DMS 273 (cell line): ENCODE measurements at regions not wholly inside any gene's neighbourhood (a gene's known extent, or its start where the extent isn't known, plus 50 kb on each side); places are given as distances from the start of the nearest gene placed in this dataset.

ENCODE experiments used
- DNase-seq: peaks from one replicate; lab custom pipeline; 2025; ENCODE audit not compliant: unreplicated experiment; lab: John Stamatoyannopoulos, UW

- no peak for DNase-seq
Observed at GRCh38 chr18:25658476-25658875, 306.5 kb upstream of the ZNF521 start.

DNA sequence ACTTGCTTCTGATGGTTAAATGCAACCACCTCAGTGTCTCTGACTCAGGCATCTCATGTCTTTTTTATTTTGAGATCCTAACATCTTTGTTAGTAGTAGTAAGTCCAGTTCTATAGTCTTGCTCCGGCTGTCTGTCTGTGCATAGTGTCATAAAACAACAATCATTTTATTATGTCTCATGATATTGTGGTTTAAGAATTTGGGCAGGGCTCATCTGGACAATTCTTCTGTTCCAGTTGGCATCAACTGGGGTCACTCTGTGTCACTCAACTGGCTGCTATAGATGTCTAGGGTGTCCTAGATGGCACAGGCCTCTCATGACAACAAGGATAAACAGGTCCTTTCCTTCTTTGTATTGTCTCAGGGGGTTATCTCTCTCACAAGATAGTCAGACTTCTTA, 299.6 kb upstream of the ZNF521 start:
- no peak for DNase-seq

GRCh38 chr18:25650201-25650941, 298.4 kb upstream of the ZNF521 start:
- peak; percentile 59 for DNase-seq

- DNase-seq, result peak; percentile 26
Observed at GRCh38 chr18:25648716-25649260, 296.8 kb upstream of the ZNF521 start.

DNA sequence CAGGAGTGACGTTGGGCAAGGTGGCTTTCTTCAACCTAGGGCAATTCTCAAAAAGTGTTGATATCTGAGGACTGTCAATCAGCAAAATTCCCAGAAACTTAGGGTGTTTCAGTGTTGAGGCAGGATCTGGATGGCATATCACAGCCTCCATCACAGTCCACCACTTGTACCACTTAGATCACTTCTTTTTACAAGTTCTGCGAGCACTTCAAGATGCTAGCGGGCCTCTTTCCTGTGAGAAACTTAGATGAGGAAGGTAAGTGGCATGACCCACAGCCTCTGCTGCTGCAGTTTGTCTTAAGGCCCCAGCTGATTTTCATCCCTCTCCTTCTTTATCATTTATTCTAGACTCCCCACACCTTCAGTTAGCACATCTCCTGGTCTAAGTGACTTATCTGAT, 295.4 kb upstream of the ZNF521 start:
- DNase-seq, result no peak

- DNase-seq, result no peak
Observed at GRCh38 chr18:25646971-25647370, 295.0 kb upstream of the ZNF521 start.

DNA sequence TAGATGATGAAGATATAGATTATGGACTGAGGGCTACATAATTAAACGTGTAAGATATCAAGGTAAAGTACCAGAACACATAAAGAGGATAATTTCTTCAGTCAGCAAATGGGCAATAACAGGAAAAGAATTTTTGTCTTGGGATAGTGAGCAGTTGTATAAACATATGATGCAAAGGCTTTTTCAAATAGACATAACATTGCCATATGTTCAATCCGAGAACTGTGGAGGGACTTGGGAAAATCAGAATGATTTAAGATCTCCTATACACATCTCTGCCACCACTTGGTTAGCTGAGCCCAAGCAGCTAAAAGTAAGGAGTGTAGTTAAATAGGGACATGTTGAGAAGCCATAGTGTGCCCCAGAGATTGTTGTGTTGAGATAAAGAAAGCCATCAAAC, 287.6 kb upstream of the ZNF521 start:
- DNase-seq, result no peak

DNA sequence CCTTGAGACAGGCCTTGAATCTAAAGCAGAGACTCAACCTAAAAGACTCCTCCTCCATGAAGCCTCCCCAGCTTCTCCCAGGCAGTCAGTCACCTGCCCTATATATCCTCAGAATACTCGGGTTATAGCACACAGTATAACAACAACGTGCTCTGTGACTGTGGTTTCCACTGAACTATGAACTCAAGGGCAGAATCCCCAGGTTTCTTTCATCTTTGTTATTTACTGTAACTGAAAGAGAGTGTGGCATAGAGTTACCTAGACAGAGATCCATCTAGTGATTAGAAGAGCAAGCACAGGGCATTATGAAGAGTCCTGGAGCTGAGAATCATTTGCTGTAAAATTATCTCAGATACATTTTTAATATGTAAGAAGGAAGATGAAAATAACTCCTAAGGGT, 281.6 kb upstream of the ZNF521 start:
- DNase-seq, result no peak

DNA sequence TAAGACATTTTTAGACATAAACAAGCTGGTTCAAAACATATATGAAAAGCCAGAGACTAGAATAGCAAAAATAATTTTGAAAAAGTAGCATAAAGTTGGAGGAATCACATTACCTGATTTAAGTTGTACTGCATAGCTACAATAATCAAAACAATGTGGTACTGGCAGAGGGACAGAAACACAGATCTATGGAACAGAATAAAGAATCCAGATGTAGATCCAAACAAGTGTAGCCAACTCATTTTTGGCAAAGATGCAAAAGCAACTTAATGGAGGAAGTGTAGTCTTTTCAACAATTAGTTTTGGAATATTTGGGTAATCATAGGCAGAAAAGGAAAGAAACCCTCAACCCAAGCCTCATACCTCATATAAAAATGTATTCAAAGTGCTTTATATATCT, 278.7 kb upstream of the ZNF521 start:
- no peak for DNase-seq

GRCh38 chr18:25621682-25622081, 269.7 kb upstream of the ZNF521 start:
- no peak for DNase-seq

DNA sequence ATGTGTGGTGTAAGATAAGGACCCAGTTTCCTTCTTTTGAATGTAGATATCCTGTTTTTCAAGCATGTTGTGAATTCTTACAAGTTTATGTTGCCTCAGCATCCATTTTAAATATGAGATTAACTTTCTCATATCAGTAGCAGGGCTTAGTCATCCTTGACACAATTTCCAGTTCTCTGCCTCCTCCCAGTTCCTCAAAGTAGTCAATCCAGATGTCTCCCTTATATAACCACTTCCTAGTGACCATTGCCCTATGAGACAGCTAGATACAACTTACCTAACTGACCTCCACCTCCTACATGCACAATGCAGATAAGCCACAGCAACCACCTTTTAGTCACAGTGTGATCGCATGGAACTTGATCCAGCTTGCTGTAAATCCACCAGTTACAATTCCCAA, 269.2 kb upstream of the ZNF521 start:
- no peak for DNase-seq

DNA sequence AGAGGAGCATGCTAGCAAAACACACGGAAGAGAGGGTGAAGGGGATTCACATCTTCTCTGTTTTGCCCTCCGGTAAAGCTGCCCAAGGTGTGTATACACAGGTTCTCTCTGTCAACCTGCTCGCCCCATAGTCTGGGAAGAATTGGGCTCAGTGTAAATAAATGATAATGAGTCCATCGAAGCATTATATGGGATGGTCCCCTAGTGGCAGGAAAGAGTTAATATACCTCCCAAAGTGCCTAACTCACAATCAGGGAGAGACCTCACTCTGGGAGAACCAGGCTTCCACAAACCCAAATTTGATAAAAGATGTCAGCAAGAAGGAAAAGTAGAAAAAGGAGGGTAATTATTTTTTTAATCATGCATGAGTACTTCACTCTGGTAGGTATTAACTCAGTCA, 262.2 kb upstream of the ZNF521 start:
- no peak for DNase-seq

DNA sequence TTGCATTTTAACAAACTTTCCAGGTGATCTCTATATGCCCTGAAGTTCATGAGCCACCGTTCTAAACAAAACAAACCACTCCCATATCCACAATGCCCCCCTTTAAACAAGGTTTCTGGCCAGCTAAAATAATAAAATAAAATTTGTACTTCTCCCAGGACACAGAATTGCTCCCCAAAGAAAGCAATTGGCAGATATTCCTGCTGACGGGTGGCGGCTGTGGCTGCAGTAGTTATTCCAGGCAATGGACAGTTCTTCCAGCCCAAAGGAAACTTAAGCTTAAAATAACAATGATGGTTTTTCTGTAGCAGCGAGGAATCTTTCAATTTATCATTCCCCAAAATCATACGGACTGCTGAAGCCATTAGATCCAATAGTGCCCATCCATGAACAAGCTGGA, 260.5 kb upstream of the ZNF521 start:
- no peak for DNase-seq

- DNase-seq, result no peak
Observed at GRCh38 chr18:25608091-25608490, 256.1 kb upstream of the ZNF521 start.

- no peak for DNase-seq
Observed at GRCh38 chr18:25604894-25605597, 253.1 kb upstream of the ZNF521 start.

GRCh38 chr18:25604196-25604893, 252.4 kb upstream of the ZNF521 start:
- no peak for DNase-seq

- DNase-seq, result no peak
Observed at GRCh38 chr18:25599443-25599842, 247.5 kb upstream of the ZNF521 start.

GRCh38 chr18:25597476-25597875, 245.5 kb upstream of the ZNF521 start:
- no peak for DNase-seq

DNA sequence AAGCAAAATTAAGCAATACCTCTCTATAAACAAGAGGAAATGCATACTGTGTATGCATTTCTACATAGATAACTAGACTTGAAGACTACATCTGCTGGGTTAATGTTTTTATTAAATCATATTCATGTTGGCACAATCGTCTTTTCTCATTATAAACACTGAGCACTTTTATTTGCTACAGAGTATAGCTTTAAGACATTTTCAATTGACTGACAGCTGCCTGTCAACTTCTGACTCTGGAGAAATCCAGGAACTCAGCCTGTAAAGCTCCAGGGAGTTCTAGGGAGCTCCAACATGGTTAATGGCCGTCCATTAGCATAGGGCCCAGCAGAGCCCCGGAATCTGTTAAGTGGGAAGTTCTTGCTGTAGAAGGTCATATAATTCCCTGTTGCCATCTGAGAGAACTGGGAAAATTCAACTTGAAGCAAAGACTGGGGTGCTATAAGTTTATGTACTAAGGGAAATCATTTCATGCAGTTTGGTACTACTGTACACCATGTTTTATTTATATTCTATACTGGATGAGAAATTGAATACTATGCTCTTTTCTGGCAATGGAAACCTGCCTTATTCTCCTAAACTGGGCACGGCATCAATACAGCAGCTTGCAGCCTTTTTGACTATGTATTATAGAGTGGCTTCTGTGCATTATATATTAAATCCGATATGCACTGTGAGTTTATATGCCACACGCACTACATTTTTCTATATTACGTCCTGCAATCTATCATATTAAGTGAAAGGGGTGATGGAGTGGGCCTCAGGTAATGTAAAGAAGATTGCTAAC, 243.5 kb upstream of the ZNF521 start:
- DNase-seq, result no peak

DNA sequence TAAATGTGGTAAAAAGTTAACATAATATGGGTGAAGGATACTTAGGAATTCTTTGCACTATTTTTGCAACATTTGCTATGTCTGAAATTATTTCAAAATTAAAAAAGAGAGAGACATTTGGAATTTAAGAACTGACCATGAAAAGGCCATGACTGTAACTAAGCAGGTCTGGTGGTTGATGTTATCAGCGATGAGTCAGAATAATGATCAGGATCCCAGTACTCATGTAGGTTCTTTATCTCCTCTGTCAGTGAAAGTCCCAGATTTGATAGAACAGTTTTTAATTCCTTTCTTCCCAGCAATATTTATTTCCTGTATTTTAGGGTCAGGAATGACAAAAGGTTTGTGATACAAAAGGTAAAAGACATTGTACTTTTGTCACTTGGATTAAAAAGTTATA, 242.4 kb upstream of the ZNF521 start:
- no peak for DNase-seq

GRCh38 chr18:25592804-25593360, 240.9 kb upstream of the ZNF521 start:
- peak; percentile 3 for DNase-seq
